PC-3 (cell line): ENCODE measurements at regions not wholly inside any gene's neighbourhood (a gene's known extent, or its start where the extent isn't known, plus 50 kb on each side); places are given as distances from the start of the nearest gene placed in this dataset.

Experiments
- ATAC-seq: fragments of 200-7000 bp; cut with Tn5 transposase; 2 replicates; pipeline ENCODE4 v1.9.1; 2020; ENCODE audit warnings: mild to moderate bottlenecking, moderate library complexity
- BruUV-seq: library from RNA; stranded (reverse); fragments of 400-500 nt; replicated peaks from 2 replicates; lab custom pipeline; 2021; lab: Mats Ljungman, UMichigan
- CTCF ChIA-PET: fragments of 300-600 bp; sonication (Branson Sonifier 250); formaldehyde crosslinking; loops from one replicate; lab custom pipeline; 2022; ENCODE audit warnings: antibody characterized with exemption; lab: Charles Lee
- POLR2A ChIA-PET: fragments of 300-600 bp; sonication (Branson Sonifier 250); formaldehyde crosslinking; loops from one replicate; lab custom pipeline; 2022; ENCODE audit warnings: antibody characterized with exemption; ENCODE audit not compliant: unreplicated experiment; lab: Charles Lee
- DNase-seq: peaks from one replicate; pipeline ENCODE4 v3.0.0-alpha.2; 2015
- H2AFZ ChIP-seq: fragments of 300-600 bp; sonication (generic); 2 replicates; pipeline ENCODE4 v1.6.0; 2016; ENCODE audit warnings: antibody characterized with exemption, low read length
- H3F3A ChIP-seq: fragments of 300-600 bp; sonication (generic); one replicate; pipeline ENCODE4 v1.6.0; 2017; ENCODE audit warnings: antibody characterized with exemption, low read length, control low read depth, mild to moderate bottlenecking; ENCODE audit not compliant: unreplicated experiment
- H3K27ac ChIP-seq: fragments of 300-600 bp; sonication (generic); 2 replicates; pipeline ENCODE4 v1.5.1; 2016; ENCODE audit warnings: mild to moderate bottlenecking, low read length
- H3K27me3 ChIP-seq: fragments of 300-600 bp; sonication (generic); 2 replicates; pipeline ENCODE4 v1.6.1; 2016; ENCODE audit warnings: low read length, mixed read lengths
- H3K36me3 ChIP-seq: fragments of 300-600 bp; sonication (generic); 2 replicates; pipeline ENCODE4 v1.6.1; 2016; ENCODE audit warnings: low read depth, mixed run types, low read length, mixed read lengths
- H3K4me1 ChIP-seq: fragments of 300-600 bp; sonication (generic); 2 replicates; pipeline ENCODE4 v1.5.1; 2016; ENCODE audit warnings: low read length; ENCODE audit not compliant: insufficient read depth
- H3K4me2 ChIP-seq: fragments of 300-600 bp; sonication (generic); 2 replicates; pipeline ENCODE4 v1.6.0; 2016; ENCODE audit warnings: low read length
- H3K4me3 ChIP-seq: fragments of 300-600 bp; sonication (generic); 2 replicates; pipeline ENCODE4 v1.5.1; 2016; ENCODE audit warnings: mild to moderate bottlenecking, low read length, mixed read lengths
- H3K79me2 ChIP-seq: fragments of 300-600 bp; sonication (generic); 2 replicates; pipeline ENCODE4 v1.6.1; 2017; ENCODE audit warnings: low read length, mixed read lengths
- H3K9ac ChIP-seq: fragments of 300-600 bp; sonication (generic); 2 replicates; pipeline ENCODE4 v1.6.0; 2016; ENCODE audit warnings: mild to moderate bottlenecking, low read length
- H3K9me2 ChIP-seq: fragments of 300-600 bp; sonication (generic); replicated peaks from 2 replicates; pipeline ENCODE4 v1.6.1; 2016; ENCODE audit warnings: mixed run types, low read length, mixed read lengths
- H3K9me3 ChIP-seq: fragments of 300-600 bp; sonication (generic); 2 replicates; pipeline ENCODE4 v1.6.1; 2016; ENCODE audit warnings: low read length, mixed read lengths
- H4K20me1 ChIP-seq: fragments of 300-600 bp; sonication (generic); 2 replicates; pipeline ENCODE4 v1.6.1; 2016; ENCODE audit warnings: low read length, mixed read lengths
- CTCF ChIP-seq: fragments of 300-600 bp; sonication (generic); conservative IDR thresholded peaks from 2 replicates; pipeline ENCODE4 v1.5.1; 2017; ENCODE audit warnings: antibody characterized with exemption, low read depth, mild to moderate bottlenecking, low read length
- EZH2 ChIP-seq: fragments of 300-600 bp; sonication (generic); IDR thresholded peaks from one replicate; pipeline ENCODE4 v1.6.1; 2017; ENCODE audit warnings: antibody characterized with exemption, mild to moderate bottlenecking, low read length; ENCODE audit not compliant: unreplicated experiment
- EZH2phosphoT487 ChIP-seq: fragments of 300-600 bp; sonication (generic); IDR thresholded peaks from 2 replicates; pipeline ENCODE4 v1.6.1; 2018; ENCODE audit warnings: mild to moderate bottlenecking, antibody characterized with exemption, low read length, borderline replicate concordance
- intact Hi-C: fragments of 100-400 bp; cut with micrococcal nuclease; formaldehyde crosslinking; loops from 2 replicates; pipeline ENCODE4 v1.9.0; 2023

GRCh38 chr13:111845621-111846351 lies 221.2 kb upstream of the SOX1 start:
- H3K27ac ChIP-seq, result no peak overlapping the region
- H3K36me3 ChIP-seq, result no peaks in the 10 kb centered on the region
- H3K9ac ChIP-seq, result no peak overlapping the region
- intact Hi-C loops, result no loop called here
- BruUV-seq, result no TSS peak
- no peaks in the 10 kb centered on the region for H3F3A ChIP-seq
- H3K4me3 ChIP-seq, result no peak overlapping the region
- DNase-seq (no peak), ATAC-seq (no peak)
- POLR2A ChIA-PET, result no interaction called here
- no peaks in the 10 kb centered on the region for H3K27me3 ChIP-seq
- CTCF ChIA-PET, result no interaction called here
- no peak overlapping the region for H2AFZ ChIP-seq
- no peaks in the 10 kb centered on the region for H3K79me2 ChIP-seq
- H3K4me2 ChIP-seq, result no peak overlapping the region
- no peaks in the 10 kb centered on the region for H3K9me2 ChIP-seq
- H4K20me1 ChIP-seq, result no peaks in the 10 kb centered on the region
- H3K4me1 ChIP-seq, result no peaks in the 10 kb centered on the region
- no peaks in the 10 kb centered on the region for H3K9me3 ChIP-seq
- TF ChIP-seq EZH2phosphoT487 (no peak), EZH2 (no peak), CTCF (no peak)

- Histone ChIP-seq H2AFZ (no peak overlapping the region), H3K4me1 (no peaks in the 10 kb centered on the region), H3K27me3 (no peaks in the 10 kb centered on the region), H3F3A (no peaks in the 10 kb centered on the region), H3K9ac (no peak overlapping the region), H3K9me2 (no peaks in the 10 kb centered on the region), H3K27ac (no peak overlapping the region), H3K36me3 (no peaks in the 10 kb centered on the region), H3K4me3 (no peak overlapping the region), H3K4me2 (no peak overlapping the region), H4K20me1 (no peaks in the 10 kb centered on the region), H3K9me3 (no peaks in the 10 kb centered on the region), H3K79me2 (no peaks in the 10 kb centered on the region)
- CTCF ChIA-PET, result no interaction called here
- ATAC-seq (no peak), DNase-seq (no peak)
- no TSS peak for BruUV-seq
- POLR2A ChIA-PET, result no interaction called here
- TF ChIP-seq CTCF, result no peak
- TF ChIP-seq EZH2, result no peak
- TF ChIP-seq EZH2phosphoT487, result no peak
- intact Hi-C loops, result no loop called here
Measured at GRCh38 chr13:111846391-111847159, 220.4 kb upstream of the SOX1 start.

- no peaks in the 10 kb centered on the region for H3K27me3 ChIP-seq
- DNase-seq, result no peak
- POLR2A ChIA-PET, result no interaction called here
Measured at GRCh38 chr13:111847964-111848363, 219.0 kb upstream of the SOX1 start.

More at GRCh38 chr13:111847964-111848363, 219.0 kb upstream of the SOX1 start:
- Histone ChIP-seq H3K9ac (no peak overlapping the region), H3F3A (no peaks in the 10 kb centered on the region), H4K20me1 (no peaks in the 10 kb centered on the region), H2AFZ (no peak overlapping the region), H3K4me1 (no peaks in the 10 kb centered on the region), H3K27ac (no peak overlapping the region), H3K4me2 (no peak overlapping the region), H3K79me2 (no peaks in the 10 kb centered on the region), H3K4me3 (no peak overlapping the region), H3K9me3 (no peaks in the 10 kb centered on the region), H3K36me3 (no peaks in the 10 kb centered on the region), H3K9me2 (no peaks in the 10 kb centered on the region)
- intact Hi-C loops, result no loop called here
- CTCF ChIA-PET, result no interaction called here
- no peak for ATAC-seq
- no TSS peak for BruUV-seq
- TF ChIP-seq EZH2 (no peak), CTCF (no peak), EZH2phosphoT487 (no peak)
